H9 (cell line): ENCODE measurements at regions not wholly inside any gene's neighbourhood (a gene's known extent, or its start where the extent isn't known, plus 50 kb on each side); places are given as distances from the start of the nearest gene placed in this dataset.

ENCODE experiments used
- DNase-seq: peaks from one replicate; pipeline ENCODE4 v3.0.0-alpha.2; 2017
- H2AFZ ChIP-seq: one replicate; pipeline ENCODE4 v1.6.1; 2013; ENCODE audit warnings: mild to moderate bottlenecking, low read length, control low read depth, moderate library complexity
- H2AK5ac ChIP-seq: 2 replicates; pipeline ENCODE4 v1.6.1; 2013; ENCODE audit warnings: low read length, control low read depth, mixed read lengths; ENCODE audit not compliant: insufficient read length
- H2BK120ac ChIP-seq: one replicate; pipeline ENCODE4 v1.6.1; 2013; ENCODE audit warnings: low read depth, mild to moderate bottlenecking, low read length, control low read depth, inconsistent platforms; ENCODE audit not compliant: poor library complexity, severe bottlenecking
- H2BK12ac ChIP-seq: 2 replicates; pipeline ENCODE4 v1.6.1; 2013; ENCODE audit warnings: low read length, control low read depth, mixed read lengths, low read depth; ENCODE audit not compliant: insufficient read length
- H2BK15ac ChIP-seq: 2 replicates; pipeline ENCODE4 v1.6.1; 2013; ENCODE audit warnings: low read depth, low read length, control low read depth
- H2BK20ac ChIP-seq: one replicate; pipeline ENCODE4 v1.6.1; 2013; ENCODE audit warnings: low read depth, mild to moderate bottlenecking, low read length, control low read depth, inconsistent platforms; ENCODE audit not compliant: poor library complexity, severe bottlenecking
- H2BK5ac ChIP-seq: 2 replicates; pipeline ENCODE4 v1.6.1; 2013; ENCODE audit warnings: low read length, control low read depth, mixed read lengths; ENCODE audit not compliant: insufficient read length
- H3K14ac ChIP-seq: 2 replicates; pipeline ENCODE4 v1.6.1; 2013; ENCODE audit warnings: low read length, control low read depth; ENCODE audit not compliant: insufficient read depth
- H3K18ac ChIP-seq: 2 replicates; pipeline ENCODE4 v1.6.1; 2013; ENCODE audit warnings: low read depth, mild to moderate bottlenecking, mixed read lengths, low read length, control low read depth; ENCODE audit not compliant: insufficient read length
- H3K23ac ChIP-seq: 2 replicates; pipeline ENCODE4 v1.6.1; 2013; ENCODE audit warnings: low read length, control low read depth, mixed read lengths, low read depth; ENCODE audit not compliant: insufficient read length
- H3K23me2 ChIP-seq: 2 replicates; pipeline ENCODE4 v1.6.1; 2013; ENCODE audit warnings: low read depth, mild to moderate bottlenecking, mixed read lengths, low read length, control low read depth; ENCODE audit not compliant: insufficient read length, poor library complexity, severe bottlenecking
- H3K27ac ChIP-seq: 2 replicates; pipeline ENCODE4 v1.5.1; 2013; ENCODE audit warnings: low read length, control low read depth, mixed read lengths, low read depth; ENCODE audit not compliant: insufficient read length
- H3K27me3 ChIP-seq: 2 replicates; pipeline ENCODE4 v1.6.1; 2013; ENCODE audit warnings: low read length, control low read depth, inconsistent platforms; ENCODE audit not compliant: insufficient read depth
- H3K4ac ChIP-seq: 2 replicates; pipeline ENCODE4 v1.6.1; 2013; ENCODE audit warnings: low read depth, mild to moderate bottlenecking, control low read depth, inconsistent platforms, low read length, moderate library complexity
- H3K4me1 ChIP-seq: 2 replicates; pipeline ENCODE4 v1.6.1; 2013; ENCODE audit warnings: low read length, control low read depth, inconsistent platforms; ENCODE audit not compliant: insufficient read depth
- H3K4me2 ChIP-seq: 2 replicates; pipeline ENCODE4 v1.6.1; 2013; ENCODE audit warnings: low read length, control low read depth, mixed read lengths; ENCODE audit not compliant: insufficient read length, insufficient read depth
- H3K56ac ChIP-seq: 2 replicates; pipeline ENCODE4 v1.6.1; 2013; ENCODE audit warnings: low read depth, mild to moderate bottlenecking, mixed read lengths, low read length, control low read depth; ENCODE audit not compliant: insufficient read length
- H3K79me1 ChIP-seq: 2 replicates; pipeline ENCODE4 v1.6.1; 2013; ENCODE audit warnings: low read depth, mild to moderate bottlenecking, moderate library complexity, low read length, control low read depth, inconsistent platforms; ENCODE audit not compliant: insufficient read depth, poor library complexity, severe bottlenecking
- H3K79me2 ChIP-seq: 2 replicates; pipeline ENCODE4 v1.6.1; 2013; ENCODE audit warnings: low read length, control low read depth, inconsistent platforms; ENCODE audit not compliant: insufficient read depth
- H3K9ac ChIP-seq: 2 replicates; pipeline ENCODE4 v1.6.1; 2013; ENCODE audit warnings: low read length, control low read depth, mixed read lengths; ENCODE audit not compliant: insufficient read length; ENCODE audit errors: extremely low read depth
- H3K9me3 ChIP-seq: one replicate; pipeline ENCODE4 v1.6.1; 2013; ENCODE audit warnings: low read depth, low read length, inconsistent platforms; ENCODE audit not compliant: control insufficient read depth
- H3T11ph ChIP-seq: one replicate; pipeline ENCODE4 v1.6.1; 2013; ENCODE audit warnings: mild to moderate bottlenecking, low read length, control low read depth, inconsistent platforms
- H4K20me1 ChIP-seq: one replicate; pipeline ENCODE4 v1.6.1; 2013; ENCODE audit not compliant: control insufficient read depth, insufficient read length, insufficient read depth
- H4K5ac ChIP-seq: 2 replicates; pipeline ENCODE4 v1.6.1; 2013; ENCODE audit warnings: low read depth, mild to moderate bottlenecking, mixed read lengths, low read length, control low read depth; ENCODE audit not compliant: insufficient read length
- H4K8ac ChIP-seq: replicated peaks from 2 replicates; pipeline ENCODE4 v1.6.1; 2013; ENCODE audit warnings: low read length, control low read depth, mixed read lengths, low read depth; ENCODE audit not compliant: insufficient read length
- H4K91ac ChIP-seq: 2 replicates; pipeline ENCODE4 v1.6.1; 2013; ENCODE audit warnings: low read depth, mild to moderate bottlenecking, moderate library complexity, mixed read lengths, low read length, control low read depth; ENCODE audit not compliant: insufficient read length
- H3K27ac Mint-ChIP-seq, 3 experiments: 2 replicates in 2 of 3; 3 replicates in 1 of 3; pipeline ENCODE4 v1.8.0; 2020 to 2021; ENCODE audit warnings: mixed read lengths in 3 of 3, mild to moderate bottlenecking in 1 of 3, moderate library complexity in 1 of 3
- H3K27me3 Mint-ChIP-seq: 2 replicates; pipeline ENCODE4 v1.8.0; 2021; ENCODE audit warnings: low read depth, mild to moderate bottlenecking, moderate library complexity, mixed read lengths
- H3K36me3 Mint-ChIP-seq, 3 experiments: 2 replicates in 2 of 3; 3 replicates in 1 of 3; pipeline ENCODE4 v1.8.0; 2020 to 2021; ENCODE audit warnings: low read depth in 3 of 3, mixed read lengths in 3 of 3; ENCODE audit not compliant: insufficient read depth in 1 of 3
- H3K4me1 Mint-ChIP-seq, 2 experiments: 2 replicates each; pipeline ENCODE4 v1.8.0; 2020; ENCODE audit warnings: mixed read lengths in 2 of 2
- H3K4me3 Mint-ChIP-seq, 2 experiments: 2 replicates in 1 of 2; 3 replicates in 1 of 2; pipeline ENCODE4 v1.8.0; 2020 to 2021; ENCODE audit warnings: mild to moderate bottlenecking in 2 of 2, mixed read lengths in 2 of 2, moderate library complexity in 1 of 2
- H3K9me3 Mint-ChIP-seq, 2 experiments: 2 replicates in 1 of 2; 3 replicates in 1 of 2; pipeline ENCODE4 v1.8.0; 2020; ENCODE audit warnings: mild to moderate bottlenecking in 2 of 2, mixed read lengths in 2 of 2, moderate library complexity in 1 of 2
- WGBS: extraction: QIAGEN DNeasy Blood & Tissue Kit; methylation state at CpG from one replicate; pipeline ENCODE4 v1.1.7; 2013; ENCODE audit warnings: missing lambda C conversion rate, low lambda C conversion rate, mixed read lengths; ENCODE audit not compliant: insufficient read length; ENCODE audit errors: extremely low coverage; 5-methylcytosine and 5-hydroxymethylcytosine counted together
- TF ChIP-seq, protein P1 (sequence below): fragments of 200-600 bp; sonication (generic); conservative IDR thresholded peaks from 3 replicates; pipeline ENCODE4 v1.8.0; 2021; ENCODE audit warnings: antibody characterized with exemption, mild to moderate bottlenecking

DNA sequence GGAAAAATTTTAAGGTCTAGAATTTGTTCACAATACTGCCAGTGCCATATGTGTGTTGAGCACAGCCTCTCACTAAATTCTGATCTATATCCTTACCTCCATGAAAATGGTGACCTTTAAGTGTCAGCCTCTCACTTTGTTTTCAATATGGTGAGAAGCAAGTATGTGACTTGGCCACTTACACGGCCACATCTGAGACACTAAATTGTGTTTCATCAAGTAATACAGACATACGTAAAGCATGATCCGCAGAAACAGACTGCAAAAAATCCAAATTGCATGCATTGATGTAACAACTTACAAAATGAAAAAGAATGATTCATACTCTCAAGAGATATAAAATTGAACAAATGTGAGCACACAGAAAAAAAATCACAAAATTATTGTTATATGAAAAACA lies 55.2 kb upstream of the UGP2 start:
- H4K8ac ChIP-seq: no peak overlapping the region
- no peak overlapping the region for H2BK12ac ChIP-seq
- H4K5ac ChIP-seq: no peak overlapping the region
- H3K56ac ChIP-seq: no peak overlapping the region
- H3K36me3 Mint-ChIP-seq: no peaks in the 10 kb centered on the region
- H3K9me3 Mint-ChIP-seq: no peaks in the 10 kb centered on the region; a peak in 1 of 5 replicates
- WGBS: no CpG with 5 or more reads among the region's 3 CpGs
- H3K18ac ChIP-seq: no peak overlapping the region
- DNase-seq: no peak
- no peaks in the 10 kb centered on the region for H3K79me1 ChIP-seq
- no peak overlapping the region for H3K4ac ChIP-seq
- no peak overlapping the region for H2AFZ ChIP-seq
- no peaks in the 10 kb centered on the region for H3K9me3 ChIP-seq
- H3K27me3 Mint-ChIP-seq: no peaks in the 10 kb centered on the region
- no peak overlapping the region for H2BK120ac ChIP-seq
- no peak overlapping the region for H4K91ac ChIP-seq
- H3K4me3 Mint-ChIP-seq: no peak overlapping the region
- H3K23me2 ChIP-seq: no peaks in the 10 kb centered on the region
- H3K27me3 ChIP-seq: no peaks in the 10 kb centered on the region; the same call in 1 of the 2 replicates
- H3K4me1 Mint-ChIP-seq: peaks cover 48 to 54% of the 10 kb centered on the region in 2 experiments
- H3K14ac ChIP-seq: no peak overlapping the region
- TF ChIP-seq, protein P1, sequence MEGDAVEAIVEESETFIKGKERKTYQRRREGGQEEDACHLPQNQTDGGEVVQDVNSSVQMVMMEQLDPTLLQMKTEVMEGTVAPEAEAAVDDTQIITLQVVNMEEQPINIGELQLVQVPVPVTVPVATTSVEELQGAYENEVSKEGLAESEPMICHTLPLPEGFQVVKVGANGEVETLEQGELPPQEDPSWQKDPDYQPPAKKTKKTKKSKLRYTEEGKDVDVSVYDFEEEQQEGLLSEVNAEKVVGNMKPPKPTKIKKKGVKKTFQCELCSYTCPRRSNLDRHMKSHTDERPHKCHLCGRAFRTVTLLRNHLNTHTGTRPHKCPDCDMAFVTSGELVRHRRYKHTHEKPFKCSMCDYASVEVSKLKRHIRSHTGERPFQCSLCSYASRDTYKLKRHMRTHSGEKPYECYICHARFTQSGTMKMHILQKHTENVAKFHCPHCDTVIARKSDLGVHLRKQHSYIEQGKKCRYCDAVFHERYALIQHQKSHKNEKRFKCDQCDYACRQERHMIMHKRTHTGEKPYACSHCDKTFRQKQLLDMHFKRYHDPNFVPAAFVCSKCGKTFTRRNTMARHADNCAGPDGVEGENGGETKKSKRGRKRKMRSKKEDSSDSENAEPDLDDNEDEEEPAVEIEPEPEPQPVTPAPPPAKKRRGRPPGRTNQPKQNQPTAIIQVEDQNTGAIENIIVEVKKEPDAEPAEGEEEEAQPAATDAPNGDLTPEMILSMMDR: no peak
- H3T11ph ChIP-seq: no peak overlapping the region
- H2AK5ac ChIP-seq: no peak overlapping the region
- H2BK15ac ChIP-seq: no peak overlapping the region
- no peak overlapping the region for H2BK20ac ChIP-seq
- peaks cover 11% of the 10 kb centered on the region for H3K4me1 ChIP-seq
- H3K79me2 ChIP-seq: no peaks in the 10 kb centered on the region; the same call in 1 of the 2 replicates
- H3K27ac ChIP-seq: no peak overlapping the region
- no peaks in the 10 kb centered on the region for H4K20me1 ChIP-seq
- H3K27ac Mint-ChIP-seq: peak overlapping the region in 1 of 3 experiments; percentile 49; a peak in 1 of 7 replicates
- H3K4me2 ChIP-seq: no peak overlapping the region
- H2BK5ac ChIP-seq: no peak overlapping the region
- H3K9ac ChIP-seq: no peak overlapping the region
- no peak overlapping the region for H3K23ac ChIP-seq
